Testis (tissue), 2 donors: ENCODE measurements at regions not wholly inside any gene's neighbourhood (a gene's known extent, or its start where the extent isn't known, plus 50 kb on each side); places are given as distances from the start of the nearest gene placed in this dataset.

Experiments used
- CTCF ChIP-seq, 3 experiments: fragments of 450-650 bp in 2 of 3; fragments of 200-600 bp in 1 of 3; sonication (generic) in 1 of 3; IDR thresholded peaks; one replicate each; pipeline ENCODE4 v1.5.1; 2016 to 2019; ENCODE audit warnings: antibody characterized with exemption in 3 of 3, mild to moderate bottlenecking in 2 of 3, moderate library complexity in 1 of 3
- POLR2A ChIP-seq: fragments of 450-650 bp; IDR thresholded peaks from one replicate; pipeline ENCODE4 v1.6.1; 2017; ENCODE audit warnings: antibody characterized with exemption, mild to moderate bottlenecking, moderate library complexity

GRCh38 chr12:131575371-131575770, 135.5 kb upstream of the SFSWAP start:
- no peak for TF ChIP-seq CTCF (IDR thresholded peaks at IDR 0.05)
- no peak for TF ChIP-seq POLR2A
